ENCODE measurements at regions not wholly inside any gene's neighbourhood (a gene's known extent, or its start where the extent isn't known, plus 50 kb on each side); places are given as distances from the start of the nearest gene placed in this dataset.

DNA sequence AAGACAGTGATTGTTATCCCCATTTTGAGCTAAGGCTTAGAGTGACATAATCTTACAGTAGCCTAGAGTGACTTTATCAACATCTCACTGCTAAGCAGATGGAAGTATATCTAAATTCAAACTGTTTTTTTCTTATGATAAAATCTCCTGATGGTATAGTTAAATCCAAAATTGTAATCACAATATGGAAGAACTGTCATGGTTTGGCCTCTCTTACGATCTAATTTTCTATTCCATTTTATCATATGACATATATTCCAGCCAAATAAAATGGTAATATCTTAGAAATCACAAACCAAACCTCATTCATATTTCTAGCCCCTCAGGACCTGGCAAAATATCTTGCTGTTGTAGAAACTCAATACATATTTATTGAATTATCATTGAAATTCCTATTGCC is 864.7 kb downstream of the SLC6A15 start:
- no peak overlapping the region for H3K4me3 ChIP-seq (ENCODE audit: low read depth, low read length)
- H3K27me3 ChIP-seq (ENCODE audit: insufficient read depth, low read depth, severe bottlenecking): no peaks in the 10 kb centered on the region
- H3K9me3 ChIP-seq (ENCODE audit: severe bottlenecking): no peaks in the 10 kb centered on the region
- DNase-seq: no peak
- TF ChIP-seq, protein P1, sequence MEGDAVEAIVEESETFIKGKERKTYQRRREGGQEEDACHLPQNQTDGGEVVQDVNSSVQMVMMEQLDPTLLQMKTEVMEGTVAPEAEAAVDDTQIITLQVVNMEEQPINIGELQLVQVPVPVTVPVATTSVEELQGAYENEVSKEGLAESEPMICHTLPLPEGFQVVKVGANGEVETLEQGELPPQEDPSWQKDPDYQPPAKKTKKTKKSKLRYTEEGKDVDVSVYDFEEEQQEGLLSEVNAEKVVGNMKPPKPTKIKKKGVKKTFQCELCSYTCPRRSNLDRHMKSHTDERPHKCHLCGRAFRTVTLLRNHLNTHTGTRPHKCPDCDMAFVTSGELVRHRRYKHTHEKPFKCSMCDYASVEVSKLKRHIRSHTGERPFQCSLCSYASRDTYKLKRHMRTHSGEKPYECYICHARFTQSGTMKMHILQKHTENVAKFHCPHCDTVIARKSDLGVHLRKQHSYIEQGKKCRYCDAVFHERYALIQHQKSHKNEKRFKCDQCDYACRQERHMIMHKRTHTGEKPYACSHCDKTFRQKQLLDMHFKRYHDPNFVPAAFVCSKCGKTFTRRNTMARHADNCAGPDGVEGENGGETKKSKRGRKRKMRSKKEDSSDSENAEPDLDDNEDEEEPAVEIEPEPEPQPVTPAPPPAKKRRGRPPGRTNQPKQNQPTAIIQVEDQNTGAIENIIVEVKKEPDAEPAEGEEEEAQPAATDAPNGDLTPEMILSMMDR (IDR thresholded peaks at IDR 0.05; ENCODE audit: low read depth, low read length): no peak
- no peak overlapping the region for H3K27ac ChIP-seq
- H3K36me3 ChIP-seq: no peaks in the 10 kb centered on the region

DNA sequence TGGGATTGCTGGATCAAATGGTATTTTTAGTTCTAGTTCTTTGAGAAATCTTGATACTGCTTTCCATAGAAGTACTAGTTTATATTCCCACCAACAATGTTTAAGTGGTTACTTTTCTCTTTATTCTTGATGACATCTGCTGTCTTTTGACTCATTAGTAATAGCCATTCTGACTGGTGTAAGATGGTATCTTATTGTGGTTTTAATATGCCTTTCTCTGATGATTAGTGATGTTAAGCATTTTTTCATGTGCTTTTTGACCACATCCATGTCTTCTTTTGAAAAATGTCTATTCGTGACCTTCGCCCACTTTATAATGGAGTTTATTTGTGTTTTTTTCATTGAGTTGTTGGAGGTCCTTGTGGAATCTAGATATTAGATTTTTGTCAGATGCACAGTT is 865.7 kb downstream of the SLC6A15 start:
- Histone ChIP-seq H3K9me3 (ENCODE audit: severe bottlenecking) (no peaks in the 10 kb centered on the region), H3K36me3 (no peaks in the 10 kb centered on the region), H3K27me3 (ENCODE audit: insufficient read depth, low read depth, severe bottlenecking) (no peaks in the 10 kb centered on the region), H3K27ac (no peak overlapping the region), H3K4me3 (ENCODE audit: low read depth, low read length) (no peak overlapping the region)
- TF ChIP-seq, protein P1 (IDR thresholded peaks at IDR 0.05; ENCODE audit: low read depth, low read length): no peak
- DNase-seq: no peak

DNA sequence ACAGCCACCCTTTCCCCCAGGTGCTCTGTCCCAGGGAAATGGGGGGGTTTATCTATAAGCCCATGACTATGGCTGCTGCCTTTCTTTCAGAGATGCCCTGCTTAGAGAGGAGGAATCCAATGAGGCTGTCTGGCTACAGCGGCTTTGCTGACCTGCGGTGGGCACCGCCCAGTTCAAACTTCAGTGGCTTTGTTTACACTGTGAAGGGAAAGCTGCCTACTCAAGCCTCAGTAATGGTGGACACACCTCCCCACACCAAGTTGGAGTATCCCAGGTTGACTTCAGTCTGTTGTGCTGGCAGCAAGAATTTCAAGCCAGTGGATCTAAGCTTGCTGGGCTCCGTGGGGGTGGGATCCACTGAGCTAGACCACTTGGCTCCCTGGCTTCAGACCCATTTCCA is 869.2 kb downstream of the SLC6A15 start:
- no peak for DNase-seq
- Histone ChIP-seq H3K36me3 (no peaks in the 10 kb centered on the region), H3K4me3 (ENCODE audit: low read depth, low read length) (no peak overlapping the region), H3K9me3 (ENCODE audit: severe bottlenecking) (no peaks in the 10 kb centered on the region), H3K27me3 (ENCODE audit: insufficient read depth, low read depth, severe bottlenecking) (no peaks in the 10 kb centered on the region), H3K27ac (no peak overlapping the region)
- TF ChIP-seq, protein P1 (IDR thresholded peaks at IDR 0.05; ENCODE audit: low read depth, low read length): no peak

DNA sequence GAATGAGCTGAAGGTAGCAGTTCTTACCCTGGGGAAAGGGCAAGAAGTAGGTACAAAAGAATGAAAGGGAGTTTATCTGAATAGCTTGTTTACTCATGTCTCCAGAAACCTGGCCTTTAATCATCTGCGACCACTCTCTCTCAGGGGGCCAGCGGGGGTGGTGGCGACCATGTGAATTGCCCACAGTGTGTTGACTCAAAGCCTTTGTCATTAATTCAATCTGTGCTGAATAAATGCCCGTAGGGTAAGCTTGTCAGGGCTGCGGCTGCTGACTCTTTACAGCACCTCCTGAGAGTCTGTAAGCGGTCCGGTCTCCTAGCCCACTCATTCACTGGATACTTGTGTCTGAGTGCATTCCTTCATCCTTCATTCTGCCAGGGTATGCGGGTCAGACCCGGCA is 874.4 kb downstream of the SLC6A15 start:
- Histone ChIP-seq H3K9me3 (ENCODE audit: severe bottlenecking) (no peaks in the 10 kb centered on the region), H3K27me3 (ENCODE audit: insufficient read depth, low read depth, severe bottlenecking) (no peaks in the 10 kb centered on the region), H3K36me3 (no peaks in the 10 kb centered on the region), H3K27ac (no peak overlapping the region), H3K4me3 (ENCODE audit: low read depth, low read length) (no peak overlapping the region)
- DNase-seq: no peak
- TF ChIP-seq, protein P1 (IDR thresholded peaks at IDR 0.05; ENCODE audit: low read depth, low read length): no peak

DNA sequence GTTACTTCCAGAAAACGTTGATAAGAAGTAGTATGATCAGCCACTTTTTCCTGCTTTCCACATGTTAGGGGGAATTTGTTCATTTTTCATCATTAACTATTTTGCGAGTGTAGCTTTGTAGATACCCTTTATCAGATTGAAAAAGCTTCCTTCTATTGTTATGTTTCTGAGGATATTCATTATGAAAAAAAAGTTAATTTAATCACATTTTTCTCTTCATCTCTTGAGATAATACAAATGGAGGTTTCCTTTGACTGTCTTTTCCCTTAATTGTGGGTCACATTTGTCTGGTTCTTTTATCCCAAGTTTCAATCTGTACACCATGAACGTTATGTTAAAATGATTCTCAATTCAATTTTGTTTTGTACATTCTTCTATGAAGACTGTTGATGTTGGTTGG is 875.7 kb downstream of the SLC6A15 start:
- H3K27ac ChIP-seq: no peak overlapping the region
- H3K4me3 ChIP-seq (ENCODE audit: low read depth, low read length): no peak overlapping the region
- no peaks in the 10 kb centered on the region for H3K36me3 ChIP-seq
- no peak for DNase-seq
- H3K9me3 ChIP-seq (ENCODE audit: severe bottlenecking): peaks cover 4% of the 10 kb centered on the region
- H3K27me3 ChIP-seq (ENCODE audit: insufficient read depth, low read depth, severe bottlenecking): no peaks in the 10 kb centered on the region
- TF ChIP-seq, protein P1 (IDR thresholded peaks at IDR 0.05; ENCODE audit: low read depth, low read length): no peak

DNA sequence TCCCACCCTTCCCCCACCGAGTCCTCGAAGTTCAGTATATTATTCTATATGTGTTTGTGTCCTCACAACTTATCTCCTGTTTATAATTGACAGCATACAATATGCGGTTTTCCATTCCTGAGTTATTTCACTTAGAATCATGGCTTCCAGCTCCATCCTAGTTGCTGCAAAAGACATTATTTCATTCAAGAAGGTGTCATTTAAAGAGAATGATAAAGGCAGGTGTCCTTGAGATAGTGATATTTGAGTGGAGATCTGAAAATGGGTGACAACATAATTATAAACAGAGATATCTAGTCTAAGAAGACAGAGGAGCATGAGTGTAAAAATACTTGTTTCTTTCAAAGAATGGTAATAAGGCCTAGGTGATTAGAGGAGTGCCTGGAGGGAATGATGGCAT is 876.8 kb downstream of the SLC6A15 start:
- H3K27me3 ChIP-seq (ENCODE audit: insufficient read depth, low read depth, severe bottlenecking): no peaks in the 10 kb centered on the region
- no peak for DNase-seq
- H3K36me3 ChIP-seq: no peaks in the 10 kb centered on the region
- no peak overlapping the region for H3K4me3 ChIP-seq (ENCODE audit: low read depth, low read length)
- peaks cover 4% of the 10 kb centered on the region for H3K9me3 ChIP-seq (ENCODE audit: severe bottlenecking)
- TF ChIP-seq, protein P1 (IDR thresholded peaks at IDR 0.05; ENCODE audit: low read depth, low read length): no peak
- H3K27ac ChIP-seq: no peak overlapping the region

All from WERI-Rb-1 (cell line).